Mucosa of rectum (tissue), 2 donors: ENCODE measurements at regions not wholly inside any gene's neighbourhood (a gene's known extent, or its start where the extent isn't known, plus 50 kb on each side); places are given as distances from the start of the nearest gene placed in this dataset.

Experiments
- H3K27ac ChIP-seq, 2 donors: one replicate each; pipeline ENCODE4 v1.7.0; 2013; ENCODE audit warnings: inconsistent platforms in 2 of 2, low read depth in 2 of 2, low read length in 2 of 2
- H3K27me3 ChIP-seq, 2 donors: one replicate each; pipeline ENCODE4 v1.7.0; 2013; ENCODE audit warnings: low read length in 2 of 2; ENCODE audit not compliant: control insufficient read depth in 2 of 2, insufficient read depth in 2 of 2
- H3K36me3 ChIP-seq, 2 donors: one replicate each; pipeline ENCODE4 v1.7.0; 2013; ENCODE audit warnings: low read length in 2 of 2; ENCODE audit not compliant: control insufficient read depth in 2 of 2, insufficient read depth in 2 of 2
- H3K4me1 ChIP-seq, 2 donors: one replicate each; pipeline ENCODE4 v1.7.0; 2013; ENCODE audit warnings: low read length in 2 of 2, mild to moderate bottlenecking in 1 of 2; ENCODE audit not compliant: control insufficient read depth in 2 of 2, insufficient read depth in 2 of 2
- H3K4me3 ChIP-seq, 2 donors: one replicate each; pipeline ENCODE4 v1.7.0; 2013; ENCODE audit warnings: low read length in 2 of 2
- H3K9ac ChIP-seq, 2 donors: one replicate each; pipeline ENCODE4 v1.7.0; 2013; ENCODE audit warnings: low read length in 2 of 2, low read depth in 1 of 2, mild to moderate bottlenecking in 1 of 2
- H3K9me3 ChIP-seq, 2 donors: one replicate each; pipeline ENCODE4 v1.7.0; 2013; ENCODE audit warnings: low read length in 2 of 2; ENCODE audit not compliant: control insufficient read depth in 2 of 2
- donor health status: healthy.
- donor health status: Normal muscosa, but diverticular disease.

DNA sequence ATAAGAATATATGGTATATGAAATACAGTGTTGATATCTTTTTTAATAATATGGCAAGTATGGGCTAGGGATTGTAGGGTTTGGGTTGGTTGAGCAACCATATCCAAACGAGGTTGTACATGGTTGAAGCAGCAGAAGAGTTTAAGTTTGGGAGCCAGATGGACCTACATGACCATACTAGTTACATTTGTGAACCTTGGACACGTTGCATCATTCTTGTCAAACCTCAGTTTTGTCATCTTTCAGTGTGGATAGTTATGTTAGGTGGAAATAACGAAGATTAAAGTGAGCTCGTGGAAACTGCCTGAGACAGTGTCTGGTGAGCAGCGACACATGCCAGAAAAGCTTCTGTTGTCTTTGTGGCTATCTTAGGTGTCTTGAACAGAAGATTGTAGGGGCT, 307.1 kb upstream of the KIRREL3 start:
- H3K36me3 ChIP-seq = no peaks in the 10 kb centered on the region
- H3K4me1 ChIP-seq = no peaks in the 10 kb centered on the region
- H3K27me3 ChIP-seq = no peaks in the 10 kb centered on the region
- no peak overlapping the region for H3K4me3 ChIP-seq
- no peaks in the 10 kb centered on the region for H3K9me3 ChIP-seq
- no peak overlapping the region for H3K9ac ChIP-seq
- no peak overlapping the region for H3K27ac ChIP-seq

DNA sequence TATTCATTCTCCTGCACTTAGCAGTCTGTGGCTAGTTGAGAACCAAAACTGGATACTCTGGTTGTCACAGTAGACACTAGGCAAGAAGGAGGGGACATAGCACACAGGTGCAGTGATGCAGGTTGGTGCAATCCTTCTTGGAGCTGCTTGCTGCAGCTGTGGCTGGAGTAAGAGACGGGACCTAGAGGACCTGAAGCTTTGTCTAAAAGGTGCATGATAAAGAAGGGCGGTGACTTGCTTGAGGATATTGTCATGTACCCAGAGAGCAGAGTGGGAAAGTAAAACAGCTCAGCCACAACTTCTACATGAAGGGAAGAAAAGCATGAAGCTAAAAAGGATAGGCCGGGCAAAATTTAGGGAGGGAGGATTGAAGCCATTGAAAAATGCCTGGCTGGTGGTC, 304.1 kb upstream of the KIRREL3 start:
- no peaks in the 10 kb centered on the region for H3K36me3 ChIP-seq
- H3K9ac ChIP-seq = no peak overlapping the region
- no peaks in the 10 kb centered on the region for H3K9me3 ChIP-seq
- no peak overlapping the region for H3K27ac ChIP-seq
- no peaks in the 10 kb centered on the region for H3K27me3 ChIP-seq
- no peaks in the 10 kb centered on the region for H3K4me1 ChIP-seq
- H3K4me3 ChIP-seq = no peak overlapping the region

DNA sequence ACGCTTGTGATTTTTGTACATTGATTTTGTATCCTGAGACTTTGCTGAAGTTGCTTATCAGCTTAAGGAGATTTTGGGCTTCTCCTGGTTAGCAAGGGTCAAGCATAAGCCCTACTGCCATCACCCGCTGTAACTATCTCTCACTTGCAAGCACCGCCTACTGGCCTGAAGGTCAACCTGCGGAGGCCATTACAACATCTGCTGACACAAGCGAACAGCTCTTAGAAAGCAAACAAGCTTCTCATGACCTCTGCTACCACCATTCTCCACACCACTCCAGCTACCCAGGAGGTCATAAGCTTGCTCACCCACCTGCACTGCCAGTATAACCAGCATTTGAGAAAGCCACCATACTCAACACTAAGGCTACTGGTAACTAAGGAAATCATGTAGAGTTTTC, 288.4 kb upstream of the KIRREL3 start:
- H3K9me3 ChIP-seq = no peaks in the 10 kb centered on the region
- no peaks in the 10 kb centered on the region for H3K27me3 ChIP-seq
- H3K4me1 ChIP-seq = no peaks in the 10 kb centered on the region
- no peak overlapping the region for H3K9ac ChIP-seq
- no peak overlapping the region for H3K27ac ChIP-seq
- H3K36me3 ChIP-seq = no peaks in the 10 kb centered on the region
- H3K4me3 ChIP-seq = no peak overlapping the region

DNA sequence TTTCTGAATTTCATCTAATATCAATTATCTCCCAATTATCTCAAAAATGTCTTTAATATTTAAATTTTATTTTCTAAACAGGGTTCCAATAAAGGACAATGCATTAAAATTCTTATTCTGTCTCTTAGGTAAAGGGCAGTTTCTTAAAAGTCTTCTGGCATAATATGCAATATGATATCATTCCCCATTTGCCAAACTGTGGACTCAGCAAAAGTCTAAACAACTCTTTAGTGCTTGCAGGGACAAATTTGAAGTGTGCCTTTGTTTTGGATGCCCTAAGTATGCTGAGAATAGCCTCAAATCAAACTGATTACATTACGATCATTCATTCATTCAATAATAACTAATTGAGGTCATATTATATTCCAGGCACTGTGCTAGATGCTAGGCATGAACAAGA, 281.0 kb upstream of the KIRREL3 start:
- Histone ChIP-seq H3K9ac (no peak overlapping the region), H3K27me3 (no peaks in the 10 kb centered on the region), H3K4me3 (no peak overlapping the region), H3K9me3 (no peaks in the 10 kb centered on the region), H3K4me1 (no peaks in the 10 kb centered on the region), H3K36me3 (no peaks in the 10 kb centered on the region), H3K27ac (no peak overlapping the region)

DNA sequence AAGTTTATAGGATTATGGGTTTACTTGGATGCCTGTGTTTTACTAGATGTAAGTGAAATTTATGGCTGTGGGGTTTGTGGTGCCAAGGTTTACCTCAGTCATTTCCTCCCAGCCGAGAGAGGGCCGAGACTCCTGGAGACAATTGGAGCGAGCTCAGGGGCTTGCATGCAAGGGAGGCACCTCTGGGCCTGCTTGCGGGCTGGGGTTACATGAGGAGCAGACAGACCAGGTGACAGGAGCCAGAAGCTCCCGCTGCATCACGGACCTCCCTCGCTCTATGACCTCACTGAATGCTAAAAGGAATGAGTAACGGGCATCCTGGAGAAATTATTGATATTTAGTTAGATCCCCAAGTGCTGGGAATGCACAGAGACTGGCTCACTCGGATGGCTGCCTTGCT, 275.2 kb upstream of the KIRREL3 start:
- Histone ChIP-seq H3K27me3 (no peaks in the 10 kb centered on the region), H3K36me3 (no peaks in the 10 kb centered on the region), H3K4me3 (no peak overlapping the region), H3K9me3 (no peaks in the 10 kb centered on the region), H3K4me1 (no peaks in the 10 kb centered on the region), H3K27ac (no peak overlapping the region), H3K9ac (no peak overlapping the region)

DNA sequence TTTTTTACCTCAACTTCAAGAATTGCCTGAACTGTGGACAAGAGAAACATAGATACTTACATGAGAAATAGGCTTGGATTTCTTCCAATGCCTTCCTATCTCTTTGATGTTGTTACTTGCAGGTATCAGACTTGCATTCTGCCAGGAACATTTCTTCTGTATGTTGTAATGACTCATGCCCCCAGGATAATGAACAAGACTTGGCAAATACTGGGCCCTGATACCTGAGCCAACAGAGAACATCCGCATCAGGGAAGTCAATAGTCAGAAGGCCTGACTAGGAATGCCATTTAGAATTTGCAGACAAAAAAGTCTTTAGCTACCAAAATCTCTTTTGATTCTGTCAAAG, 273.7 kb upstream of the KIRREL3 start:
- Histone ChIP-seq H3K9ac (no peak overlapping the region), H3K9me3 (no peaks in the 10 kb centered on the region), H3K36me3 (no peaks in the 10 kb centered on the region), H3K4me3 (no peak overlapping the region), H3K27me3 (no peaks in the 10 kb centered on the region), H3K27ac (no peak overlapping the region), H3K4me1 (no peaks in the 10 kb centered on the region)

DNA sequence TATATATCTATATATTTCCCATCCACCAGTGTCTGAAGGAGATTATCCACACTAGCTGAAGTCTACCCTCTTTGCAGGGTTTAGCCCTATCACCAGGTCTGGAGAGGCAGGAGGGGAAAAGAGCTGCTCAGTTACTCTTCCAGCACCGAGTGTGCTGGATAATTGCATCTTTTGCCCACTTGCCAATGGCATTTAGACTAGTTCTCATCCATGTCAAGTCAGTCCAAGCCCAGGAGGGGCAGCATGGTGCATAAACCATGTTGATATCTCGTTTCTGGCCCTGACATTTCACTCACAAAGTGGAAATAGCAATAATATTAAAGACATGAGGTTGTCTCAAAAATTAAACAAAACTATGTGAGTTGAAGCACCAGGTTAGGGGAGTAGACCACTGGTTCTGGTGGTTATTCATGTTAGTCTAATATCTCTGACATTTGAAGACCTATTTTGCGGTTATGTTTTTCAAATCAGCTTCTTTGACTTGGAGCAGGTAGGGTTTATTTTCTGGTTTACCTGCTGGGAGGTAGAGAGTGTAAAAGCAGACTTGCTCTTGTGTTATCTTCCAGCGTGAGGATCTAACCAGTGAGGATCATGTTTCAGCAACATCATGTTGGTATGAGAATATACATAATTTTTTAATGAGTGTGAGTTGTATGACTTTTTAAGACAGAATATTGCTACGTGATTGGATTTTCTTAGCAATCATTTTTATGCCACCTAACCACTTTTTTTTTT, 273.2 kb upstream of the KIRREL3 start:
- Histone ChIP-seq H3K4me1 (no peaks in the 10 kb centered on the region), H3K4me3 (no peak overlapping the region), H3K27me3 (no peaks in the 10 kb centered on the region), H3K27ac (no peak overlapping the region), H3K9ac (no peak overlapping the region), H3K36me3 (no peaks in the 10 kb centered on the region), H3K9me3 (no peaks in the 10 kb centered on the region)

DNA sequence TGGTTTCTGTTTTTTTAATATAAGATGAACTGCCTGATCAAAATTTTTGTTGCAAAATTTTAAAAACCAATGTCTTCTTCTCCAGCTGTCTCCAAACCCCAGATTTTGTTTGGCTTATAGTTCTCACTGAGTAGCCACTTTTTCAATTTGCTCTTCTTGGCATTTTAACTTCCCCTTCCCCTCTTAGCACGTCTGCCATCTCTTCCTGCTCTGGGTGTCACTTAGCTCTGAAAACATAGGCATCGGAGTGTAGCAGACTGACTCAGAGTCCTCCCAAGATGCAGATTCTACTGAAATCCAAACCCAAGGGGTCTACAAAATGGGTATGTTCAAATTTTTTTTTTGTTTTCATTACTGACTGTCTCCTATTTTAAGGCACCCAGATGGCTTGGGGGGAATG, 270.3 kb upstream of the KIRREL3 start:
- H3K27ac ChIP-seq = no peak overlapping the region
- H3K4me3 ChIP-seq = no peak overlapping the region
- H3K4me1 ChIP-seq = no peaks in the 10 kb centered on the region
- H3K27me3 ChIP-seq = no peaks in the 10 kb centered on the region
- no peaks in the 10 kb centered on the region for H3K36me3 ChIP-seq
- H3K9me3 ChIP-seq = no peaks in the 10 kb centered on the region
- no peak overlapping the region for H3K9ac ChIP-seq

DNA sequence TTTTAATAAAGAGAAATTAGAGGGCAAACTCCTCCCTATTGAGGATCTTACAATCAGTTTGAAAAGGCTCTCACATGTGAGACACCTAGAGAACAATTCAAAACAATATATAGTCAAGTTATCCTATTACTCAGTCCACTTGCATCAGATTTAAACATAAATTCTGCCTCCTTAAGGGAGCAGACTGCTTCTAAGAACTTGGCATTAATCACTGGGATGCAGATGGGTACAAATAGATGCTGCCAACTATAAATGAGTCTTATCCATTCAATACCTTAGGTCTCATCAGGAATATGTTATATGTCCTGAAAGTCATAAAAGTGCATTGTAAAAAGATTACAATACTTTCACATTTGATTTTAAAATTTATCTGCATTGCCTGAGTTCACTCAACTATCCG, 269.3 kb upstream of the KIRREL3 start:
- Histone ChIP-seq H3K4me1 (no peaks in the 10 kb centered on the region), H3K9ac (no peak overlapping the region), H3K36me3 (no peaks in the 10 kb centered on the region), H3K27ac (no peak overlapping the region), H3K4me3 (no peak overlapping the region), H3K9me3 (no peaks in the 10 kb centered on the region), H3K27me3 (no peaks in the 10 kb centered on the region)

DNA sequence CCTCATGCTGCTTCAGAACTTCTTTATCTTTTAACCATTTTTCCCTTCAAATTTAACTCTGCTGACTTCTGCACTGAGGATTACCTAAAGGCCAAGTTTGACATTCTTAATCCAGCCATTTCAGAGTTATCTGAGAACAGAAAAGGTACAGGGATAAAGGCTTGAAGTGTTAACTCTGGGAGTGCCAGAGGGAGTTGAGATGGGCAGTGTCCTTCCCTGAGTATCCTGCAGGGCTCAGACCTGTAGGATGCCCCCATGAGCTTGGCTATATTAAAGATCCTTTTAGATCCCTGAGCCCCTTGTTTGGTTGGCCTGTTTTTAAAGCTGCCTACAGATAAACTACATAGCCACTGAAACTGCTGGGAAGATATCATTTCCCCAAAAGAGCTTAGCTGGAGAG, 268.4 kb upstream of the KIRREL3 start:
- Histone ChIP-seq H3K9ac (no peak overlapping the region), H3K9me3 (no peaks in the 10 kb centered on the region), H3K36me3 (no peaks in the 10 kb centered on the region), H3K4me1 (no peaks in the 10 kb centered on the region), H3K27me3 (no peaks in the 10 kb centered on the region), H3K4me3 (no peak overlapping the region), H3K27ac (no peak overlapping the region)

DNA sequence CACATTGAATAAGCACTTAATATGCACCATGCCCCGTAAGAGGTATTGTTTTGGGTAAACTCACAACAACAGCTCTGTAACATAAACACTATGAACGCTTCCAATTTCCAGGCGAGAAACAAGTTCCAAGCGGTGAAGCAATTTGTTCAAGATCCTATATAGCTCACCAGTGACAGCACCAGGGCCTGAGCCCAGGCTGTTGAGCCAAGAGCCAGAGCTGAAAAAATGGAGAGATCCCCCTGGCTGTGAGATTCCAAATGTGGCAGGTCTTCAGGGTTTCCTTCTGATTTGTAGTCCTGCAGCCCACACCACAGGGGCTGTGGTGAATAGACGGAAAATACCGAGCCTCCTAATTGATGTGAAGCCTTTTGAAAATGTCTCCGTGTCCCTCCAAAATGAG, 268.0 kb upstream of the KIRREL3 start:
- Histone ChIP-seq H3K36me3 (no peaks in the 10 kb centered on the region), H3K4me1 (no peaks in the 10 kb centered on the region), H3K4me3 (no peak overlapping the region), H3K27ac (no peak overlapping the region), H3K9ac (no peak overlapping the region), H3K27me3 (no peaks in the 10 kb centered on the region), H3K9me3 (no peaks in the 10 kb centered on the region)
